H1 (cell line): ENCODE measurements at regions not wholly inside any gene's neighbourhood (a gene's known extent, or its start where the extent isn't known, plus 50 kb on each side); places are given as distances from the start of the nearest gene placed in this dataset.

ENCODE experiments used
- CTCF ChIA-PET: fragments of 300-600 bp; sonication (Branson Sonifier 250); formaldehyde crosslinking; loops from one replicate; lab custom pipeline; 2021; ENCODE audit not compliant: partially characterized antibody; lab: Charles Lee
- POLR2A ChIA-PET: fragments of 300-600 bp; sonication (Branson Sonifier 250); formaldehyde crosslinking; loops from one replicate; lab custom pipeline; 2021; ENCODE audit warnings: inconsistent platforms; ENCODE audit not compliant: partially characterized antibody; lab: Charles Lee
- DNase-seq, 2 experiments: peaks; one replicate each; pipeline versions ENCODE4 v3.0.0 to v3.0.0-alpha.2; 2010 to 2022; ENCODE audit warnings: low spot score in 2 of 2, low read depth in 1 of 2, mixed read lengths in 1 of 2
- FAIRE-seq: peaks from 2 replicates; lab custom pipeline; 2011; peaks lifted over from hg19 to GRCh38; lab: Jason Lieb, UNC
- H2AFZ ChIP-seq: 2 replicates; pipeline ENCODE4 v1.8.1; 2012; ENCODE audit warnings: low read length, inconsistent platforms
- H2AK5ac ChIP-seq: 2 replicates; pipeline ENCODE4 v1.6.1; 2013; ENCODE audit warnings: low read depth, low read length
- H2BK120ac ChIP-seq: replicated peaks from 2 replicates; pipeline ENCODE3; 2013; ENCODE audit warnings: low read depth, low read length, inconsistent platforms
- H2BK12ac ChIP-seq: 2 replicates; pipeline ENCODE4 v1.6.1; 2013; ENCODE audit warnings: low read depth, low read length
- H2BK15ac ChIP-seq: 2 replicates; pipeline ENCODE4 v1.6.1; 2013; ENCODE audit warnings: low read length
- H2BK20ac ChIP-seq: 2 replicates; pipeline ENCODE4 v1.6.1; 2013; ENCODE audit warnings: low read length
- H2BK5ac ChIP-seq: 2 replicates; pipeline ENCODE4 v1.6.1; 2013; ENCODE audit warnings: low read depth, low read length
- H3K14ac ChIP-seq: 2 replicates; pipeline ENCODE4 v1.6.1; 2013; ENCODE audit warnings: inconsistent platforms; ENCODE audit not compliant: insufficient read length
- H3K18ac ChIP-seq: 2 replicates; pipeline ENCODE4 v1.6.1; 2013; ENCODE audit warnings: low read length; ENCODE audit errors: extremely low read depth
- H3K23ac ChIP-seq: 2 replicates; pipeline ENCODE4 v1.6.1; 2013; ENCODE audit warnings: inconsistent platforms; ENCODE audit not compliant: insufficient read length
- H3K23me2 ChIP-seq: 2 replicates; pipeline ENCODE4 v1.6.1; 2013; ENCODE audit warnings: low read depth, low read length
- H3K27ac ChIP-seq: 2 replicates; pipeline ENCODE4 v1.6.1; 2011; ENCODE audit warnings: low read depth, low read length, inconsistent platforms
- H3K27me3 ChIP-seq, 4 experiments: replicated peaks in 1 of 4; 1 replicate in 1 of 4; 2 replicates in 3 of 4; pipeline versions ENCODE4 v1.6.1 to v1.8.1; 2011 to 2013; ENCODE audit warnings: low read length in 3 of 4, mild to moderate bottlenecking in 3 of 4, inconsistent platforms in 2 of 4, mixed read lengths in 2 of 4, moderate library complexity in 1 of 4; ENCODE audit not compliant: control insufficient read depth in 3 of 4, insufficient read depth in 3 of 4; ENCODE audit errors: extremely low read depth in 1 of 4
- H3K36me3 ChIP-seq, 4 experiments: 2 replicates each; pipeline versions ENCODE4 v1.6.1 to v1.8.1; 2011 to 2013; ENCODE audit warnings: mild to moderate bottlenecking in 4 of 4, low read length in 3 of 4, moderate library complexity in 2 of 4, control low read depth in 1 of 4, inconsistent platforms in 1 of 4; ENCODE audit not compliant: insufficient read depth in 4 of 4, control insufficient read depth in 2 of 4
- H3K4ac ChIP-seq: replicated peaks from 2 replicates; pipeline ENCODE3; 2013; ENCODE audit warnings: low read length, low read depth, mixed read lengths, inconsistent platforms; ENCODE audit not compliant: insufficient read length
- H3K4me1 ChIP-seq, 4 experiments: replicated peaks in 1 of 4; 1 replicate in 1 of 4; 2 replicates in 3 of 4; pipeline versions ENCODE4 v1.6.1 to v1.8.1; 2011 to 2013; ENCODE audit warnings: low read length in 3 of 4, inconsistent platforms in 2 of 4, mixed read lengths in 1 of 4; ENCODE audit not compliant: insufficient read depth in 4 of 4, control insufficient read depth in 3 of 4
- H3K4me2 ChIP-seq, 2 experiments: 2 replicates each; pipeline versions ENCODE4 v1.6.1 to v1.8.1; 2011 to 2013; ENCODE audit warnings: low read depth in 2 of 2, low read length in 2 of 2, control low read depth in 1 of 2, inconsistent platforms in 1 of 2, mild to moderate bottlenecking in 1 of 2; ENCODE audit not compliant: insufficient read depth in 1 of 2
- H3K4me3 ChIP-seq, 4 experiments: fragments of 200-600, 300-600 bp in 1 of 4; sonication (generic), shearing (Covaris generic), sonication (Bioruptor Twin) in 1 of 4; 2 replicates each; pipeline versions ENCODE4 v1.5.1 to v1.8.1; 2011 to 2016; ENCODE audit warnings: low read length in 4 of 4, low read depth in 3 of 4, control low read depth in 2 of 4, inconsistent platforms in 2 of 4, mild to moderate bottlenecking in 2 of 4, mixed read lengths in 1 of 4, moderate library complexity in 1 of 4; ENCODE audit not compliant: insufficient read depth in 2 of 4; ENCODE audit errors: extremely low read depth in 1 of 4
- H3K56ac ChIP-seq: replicated peaks from 2 replicates; pipeline ENCODE3; 2013; ENCODE audit warnings: low read depth, mild to moderate bottlenecking, mixed read lengths, low read length, inconsistent platforms; ENCODE audit not compliant: insufficient read length
- H3K79me1 ChIP-seq: 2 replicates; pipeline ENCODE4 v1.6.1; 2013; ENCODE audit warnings: low read depth, low read length, control low read depth
- H3K79me2 ChIP-seq, 2 experiments: 2 replicates each; pipeline versions ENCODE4 v1.6.1 to v1.8.1; 2012 to 2013; ENCODE audit warnings: low read length in 2 of 2, mild to moderate bottlenecking in 2 of 2, inconsistent platforms in 1 of 2; ENCODE audit not compliant: insufficient read depth in 2 of 2, control insufficient read depth in 1 of 2
- H3K9ac ChIP-seq, 4 experiments: replicated peaks in 1 of 4; 1 replicate in 1 of 4; 2 replicates in 3 of 4; pipeline versions ENCODE4 v1.6.1 to v1.8.1; 2011 to 2013; ENCODE audit warnings: low read depth in 3 of 4, low read length in 3 of 4, control low read depth in 2 of 4, mild to moderate bottlenecking in 2 of 4, moderate library complexity in 2 of 4, inconsistent platforms in 1 of 4; ENCODE audit errors: extremely low read depth in 1 of 4
- H3K9me3 ChIP-seq, 2 experiments: 2 replicates each; pipeline versions ENCODE4 v1.6.1 to v1.8.1; 2012 to 2013; ENCODE audit warnings: mild to moderate bottlenecking in 2 of 2, moderate library complexity in 2 of 2, control low read depth in 1 of 2, inconsistent platforms in 1 of 2, low read depth in 1 of 2, low read length in 1 of 2, mixed read lengths in 1 of 2; ENCODE audit not compliant: insufficient read depth in 2 of 2
- H4K20me1 ChIP-seq, 2 experiments: replicated peaks in 1 of 2; 2 replicates each; pipeline versions ENCODE3 to v1.8.1; 2011 to 2013; ENCODE audit warnings: inconsistent platforms in 2 of 2, low read length in 2 of 2, mild to moderate bottlenecking in 1 of 2; ENCODE audit not compliant: insufficient read depth in 2 of 2, control insufficient read depth in 1 of 2
- H4K5ac ChIP-seq: 2 replicates; pipeline ENCODE4 v1.6.1; 2013; ENCODE audit warnings: low read length, low read depth, mixed read lengths, inconsistent platforms; ENCODE audit not compliant: insufficient read length
- H4K8ac ChIP-seq: 2 replicates; pipeline ENCODE4 v1.8.0; 2013; ENCODE audit warnings: mild to moderate bottlenecking, moderate library complexity, low read length, inconsistent platforms; ENCODE audit not compliant: insufficient read depth; ENCODE audit errors: extremely low read depth
- H4K91ac ChIP-seq: replicated peaks from 2 replicates; pipeline ENCODE3; 2013; ENCODE audit warnings: low read length, mixed read lengths, inconsistent platforms; ENCODE audit not compliant: insufficient read length
- BACH1 ChIP-seq: IDR thresholded peaks from 2 replicates; pipeline ENCODE4 v1.6.1; 2012; ENCODE audit warnings: low read length, improper control_type of control experiment
- CHD2 ChIP-seq: IDR thresholded peaks from 2 replicates; pipeline ENCODE4 v1.6.1; 2012; ENCODE audit warnings: low read length, improper control_type of control experiment
- FOSL1 ChIP-seq: IDR thresholded peaks from 2 replicates; pipeline ENCODE4 v1.6.1; 2011; ENCODE audit warnings: mild to moderate bottlenecking, low read depth, low read length, moderate library complexity; ENCODE audit not compliant: insufficient read depth
- HDAC2 ChIP-seq, 2 experiments: fragments of 300-600 bp in 1 of 2; sonication (generic) in 1 of 2; IDR thresholded peaks; 2 replicates each; pipeline ENCODE4 v1.6.1; 2011 to 2012; ENCODE audit warnings: low read depth in 2 of 2, low read length in 2 of 2, mild to moderate bottlenecking in 2 of 2, moderate library complexity in 2 of 2, borderline replicate concordance in 1 of 2, inconsistent platforms in 1 of 2
- HDAC6 ChIP-seq: IDR thresholded peaks from one replicate; pipeline ENCODE4 v1.7.1; 2012; ENCODE audit warnings: low read depth, mild to moderate bottlenecking, inconsistent platforms, low read length, moderate library complexity
- KDM4A ChIP-seq: IDR thresholded peaks from one replicate; pipeline ENCODE4 v1.7.1; 2012; ENCODE audit warnings: low read depth, mild to moderate bottlenecking, moderate library complexity, low read length, inconsistent platforms; ENCODE audit not compliant: severe bottlenecking
- MAFK ChIP-seq: IDR thresholded peaks from 2 replicates; pipeline ENCODE4 v1.6.1; 2012; ENCODE audit warnings: low read depth, mild to moderate bottlenecking, improper control_type of control experiment, low read length
- POLR2A ChIP-seq, 2 experiments: IDR thresholded peaks; 1 replicate in 1 of 2; 2 replicates in 1 of 2; pipeline ENCODE4 v1.6.1; 2011; ENCODE audit warnings: low read depth in 2 of 2, low read length in 2 of 2, mild to moderate bottlenecking in 2 of 2; ENCODE audit errors: control extremely low read depth in 1 of 2
- RFX5 ChIP-seq: IDR thresholded peaks from 2 replicates; pipeline ENCODE4 v1.6.1; 2011; ENCODE audit warnings: low read depth, low read length, improper control_type of control experiment, borderline replicate concordance
- SP2 ChIP-seq: IDR thresholded peaks from 2 replicates; pipeline ENCODE4 v1.6.1; 2012; ENCODE audit warnings: mild to moderate bottlenecking, low read length, inconsistent platforms
- TAF1 ChIP-seq: IDR thresholded peaks from 2 replicates; pipeline ENCODE4 v1.6.1; 2011; ENCODE audit warnings: mild to moderate bottlenecking, low read depth, low read length
- TAF7 ChIP-seq: optimal IDR thresholded peaks from 2 replicates; pipeline ENCODE3; 2011; ENCODE audit warnings: low read depth, mild to moderate bottlenecking, inconsistent platforms, low read length, moderate library complexity, borderline replicate concordance
- TEAD4 ChIP-seq: IDR thresholded peaks from 2 replicates; pipeline ENCODE4 v1.6.1; 2012; ENCODE audit warnings: low read depth, low read length, inconsistent platforms, mixed read lengths
- YY1 ChIP-seq: IDR thresholded peaks from 2 replicates; pipeline ENCODE4 v1.6.1; 2011; ENCODE audit warnings: low read depth, mild to moderate bottlenecking, low read length
- WGBS, 2 experiments: shearing (Covaris generic) in 1 of 2; methylation state at CpG; one replicate each; pipeline versions ENCODE4 v1.1.6 to v1.1.7; 2013 to 2015; ENCODE audit warnings: low lambda C conversion rate in 2 of 2, mixed read lengths in 2 of 2, inconsistent platforms in 1 of 2, low coverage in 1 of 2, missing lambda C conversion rate in 1 of 2; ENCODE audit not compliant: insufficient replicate concordance in 2 of 2, insufficient coverage in 1 of 2, insufficient read length in 1 of 2; ENCODE audit errors: extremely low coverage in 1 of 2, missing lambda C conversion rate in 1 of 2; 5-methylcytosine and 5-hydroxymethylcytosine counted together

GRCh38 chr4:78671903-78672815 is 104.0 kb upstream of the BMP2K start:
- H4K8ac ChIP-seq, result no peak overlapping the region; the same call in 1 of the 2 replicates
- H3K4me3 ChIP-seq, result no peak overlapping the region
- WGBS, 2 experiments, result 80% methylated on average over 5 of the region's 5 CpGs; no CpG with 5 or more reads in 1 of the 2 experiments
- H3K18ac ChIP-seq, result no peak overlapping the region
- H3K79me1 ChIP-seq, result no peaks in the 10 kb centered on the region
- DNase-seq (no peak), FAIRE-seq (no peak)
- H4K20me1 ChIP-seq, result no peaks in the 10 kb centered on the region
- no peak overlapping the region for H2BK20ac ChIP-seq
- H3K36me3 ChIP-seq, result no peaks in the 10 kb centered on the region
- no peaks in the 10 kb centered on the region for H3K9me3 ChIP-seq
- no peak overlapping the region for H2BK120ac ChIP-seq
- H2BK12ac ChIP-seq, result no peak overlapping the region
- H3K23ac ChIP-seq, result no peak overlapping the region
- no peak overlapping the region for H3K14ac ChIP-seq
- H3K56ac ChIP-seq, result no peak overlapping the region
- no peak overlapping the region for H3K4me2 ChIP-seq
- H2AK5ac ChIP-seq, result no peak overlapping the region
- H2AFZ ChIP-seq, result no peak overlapping the region
- H3K27ac ChIP-seq, result no peak overlapping the region
- H3K27me3 ChIP-seq, result no peaks in the 10 kb centered on the region
- H3K9ac ChIP-seq, result no peak overlapping the region
- no peaks in the 10 kb centered on the region for H3K79me2 ChIP-seq
- CTCF ChIA-PET, result interaction anchor here (0.7 to 6.2 kb wide), 5 partner anchors 17 to 80 kb away, joined by 3 to 50 read pairs (median 4); no protein-coding TSS in a partner anchor
- no peak overlapping the region for H2BK5ac ChIP-seq
- no peak overlapping the region for H3K4ac ChIP-seq
- H2BK15ac ChIP-seq, result no peak overlapping the region
- H3K4me1 ChIP-seq, result no peaks in the 10 kb centered on the region
- no peak overlapping the region for H4K91ac ChIP-seq
- H3K23me2 ChIP-seq, result no peaks in the 10 kb centered on the region
- POLR2A ChIA-PET, result no interaction called here
- no peak overlapping the region for H4K5ac ChIP-seq
- TF ChIP-seq TAF7, result no peak
- TF ChIP-seq CHD2, result no peak
- TF ChIP-seq RFX5, result no peak
- TF ChIP-seq SP2, result no peak
- TF ChIP-seq YY1, result no peak
- TF ChIP-seq KDM4A, result no peak
- TF ChIP-seq HDAC2 (IDR thresholded peaks at IDR 0.05; ENCODE audit: borderline replicate concordance in 1 of 2, low read depth in 2 of 2, low read length in 2 of 2), result no peak
- TF ChIP-seq HDAC6, result no peak
- TF ChIP-seq TEAD4, result no peak
- no peak for TF ChIP-seq FOSL1
- TF ChIP-seq TAF1, result no peak
- no peak for TF ChIP-seq POLR2A (IDR thresholded peaks at IDR 0.05; ENCODE audit: control extremely low read depth in 1 of 2, low read depth in 2 of 2, low read length in 2 of 2)
- TF ChIP-seq BACH1, result no peak
- TF ChIP-seq MAFK, result no peak
- TF ChIP-seq, all 59 proteins: peak for 0
